H4 (cell line): ENCODE measurements at regions not wholly inside any gene's neighbourhood (a gene's known extent, or its start where the extent isn't known, plus 50 kb on each side); places are given as distances from the start of the nearest gene placed in this dataset.

Experiments used
- DNase-seq: peaks from one replicate; pipeline ENCODE4 v3.0.0-alpha.2; 2015; ENCODE audit warnings: low spot score

- no peak for DNase-seq
Measured at GRCh38 chr15:85847031-85847430, 52.3 kb upstream of the KLHL25 start.

GRCh38 chr15:85849946-85850345, 55.2 kb upstream of the KLHL25 start:
- DNase-seq = no peak

- DNase-seq = no peak
Measured at GRCh38 chr15:85852969-85853368, 58.2 kb upstream of the KLHL25 start.

GRCh38 chr15:85854345-85855097, 59.8 kb upstream of the KLHL25 start:
- DNase-seq = peak; percentile 63

GRCh38 chr15:85858586-85859375, 64.1 kb upstream of the KLHL25 start:
- DNase-seq = peak; percentile 76

- no peak for DNase-seq
Measured at GRCh38 chr15:85859671-85860070, 64.9 kb upstream of the KLHL25 start.

GRCh38 chr15:85860394-85861161, 65.9 kb upstream of the KLHL25 start:
- DNase-seq = no peak

- DNase-seq = peak; percentile 52
Measured at GRCh38 chr15:85865070-85865684, 70.5 kb upstream of the KLHL25 start.

- no peak for DNase-seq
Measured at GRCh38 chr15:85867250-85867649, 72.5 kb upstream of the KLHL25 start.

- DNase-seq = no peak
Measured at GRCh38 chr15:85869124-85869523, 74.4 kb upstream of the KLHL25 start.

- no peak for DNase-seq
Measured at GRCh38 chr15:85870216-85871014, 75.7 kb upstream of the KLHL25 start.

GRCh38 chr15:85871545-85871944, 76.8 kb upstream of the KLHL25 start:
- no peak for DNase-seq

GRCh38 chr15:85872125-85872524, 77.4 kb upstream of the KLHL25 start:
- DNase-seq = no peak

GRCh38 chr15:85874236-85874635, 79.5 kb upstream of the KLHL25 start:
- no peak for DNase-seq

- no peak for DNase-seq
Measured at GRCh38 chr15:85875756-85876155, 81.0 kb upstream of the KLHL25 start.

GRCh38 chr15:85878828-85879225, 84.1 kb upstream of the KLHL25 start:
- peak; percentile 59 for DNase-seq

- peak; percentile 66 for DNase-seq
Measured at GRCh38 chr15:85879334-85880163, 84.8 kb upstream of the KLHL25 start.

GRCh38 chr15:85880501-85881190, 85.9 kb upstream of the KLHL25 start:
- no peak for DNase-seq

GRCh38 chr15:85886309-85886811, 91.6 kb upstream of the KLHL25 start:
- no peak for DNase-seq
